ENCODE measurements at regions not wholly inside any gene's neighbourhood (a gene's known extent, or its start where the extent isn't known, plus 50 kb on each side); places are given as distances from the start of the nearest gene placed in this dataset.

DNA sequence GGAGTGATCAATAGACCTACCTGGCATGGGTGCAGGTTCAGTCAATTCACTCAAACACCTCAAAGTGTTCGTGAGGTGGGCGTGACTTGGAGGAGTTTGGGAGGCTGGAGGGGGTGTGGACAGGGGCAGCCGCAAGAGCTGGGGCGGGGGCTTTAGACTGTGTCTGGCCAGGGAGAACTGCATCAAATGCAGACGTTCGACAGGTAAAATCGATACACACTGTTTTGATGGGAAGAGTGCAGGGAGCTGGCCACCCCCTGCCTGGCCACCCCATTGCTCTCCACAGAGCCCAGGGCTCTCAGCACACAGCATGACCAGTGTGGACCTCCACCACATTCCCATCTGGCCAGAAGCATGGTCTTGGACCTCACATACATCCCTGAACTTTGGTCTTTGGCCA is 412.1 kb downstream of the OCA2 start:
- no peak overlapping the region for H3K4me3 Mint-ChIP-seq (ENCODE audit: unreplicated experiment)
- no peaks in the 10 kb centered on the region for H3K9me3 Mint-ChIP-seq (ENCODE audit: unreplicated experiment)
- DNase-seq (ENCODE audit: low spot score): no peak
- no peaks in the 10 kb centered on the region for H3K4me1 Mint-ChIP-seq (ENCODE audit: unreplicated experiment)
- no peak overlapping the region for H3K27ac Mint-ChIP-seq (ENCODE audit: unreplicated experiment)
- peaks cover 1% of the 10 kb centered on the region for H3K27me3 Mint-ChIP-seq (ENCODE audit: unreplicated experiment)
- no peaks in the 10 kb centered on the region for H3K36me3 Mint-ChIP-seq (ENCODE audit: low read depth, unreplicated experiment)
- TF ChIP-seq, protein P1, sequence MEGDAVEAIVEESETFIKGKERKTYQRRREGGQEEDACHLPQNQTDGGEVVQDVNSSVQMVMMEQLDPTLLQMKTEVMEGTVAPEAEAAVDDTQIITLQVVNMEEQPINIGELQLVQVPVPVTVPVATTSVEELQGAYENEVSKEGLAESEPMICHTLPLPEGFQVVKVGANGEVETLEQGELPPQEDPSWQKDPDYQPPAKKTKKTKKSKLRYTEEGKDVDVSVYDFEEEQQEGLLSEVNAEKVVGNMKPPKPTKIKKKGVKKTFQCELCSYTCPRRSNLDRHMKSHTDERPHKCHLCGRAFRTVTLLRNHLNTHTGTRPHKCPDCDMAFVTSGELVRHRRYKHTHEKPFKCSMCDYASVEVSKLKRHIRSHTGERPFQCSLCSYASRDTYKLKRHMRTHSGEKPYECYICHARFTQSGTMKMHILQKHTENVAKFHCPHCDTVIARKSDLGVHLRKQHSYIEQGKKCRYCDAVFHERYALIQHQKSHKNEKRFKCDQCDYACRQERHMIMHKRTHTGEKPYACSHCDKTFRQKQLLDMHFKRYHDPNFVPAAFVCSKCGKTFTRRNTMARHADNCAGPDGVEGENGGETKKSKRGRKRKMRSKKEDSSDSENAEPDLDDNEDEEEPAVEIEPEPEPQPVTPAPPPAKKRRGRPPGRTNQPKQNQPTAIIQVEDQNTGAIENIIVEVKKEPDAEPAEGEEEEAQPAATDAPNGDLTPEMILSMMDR (IDR thresholded peaks at IDR 0.05; ENCODE audit: unreplicated experiment): no peak

DNA sequence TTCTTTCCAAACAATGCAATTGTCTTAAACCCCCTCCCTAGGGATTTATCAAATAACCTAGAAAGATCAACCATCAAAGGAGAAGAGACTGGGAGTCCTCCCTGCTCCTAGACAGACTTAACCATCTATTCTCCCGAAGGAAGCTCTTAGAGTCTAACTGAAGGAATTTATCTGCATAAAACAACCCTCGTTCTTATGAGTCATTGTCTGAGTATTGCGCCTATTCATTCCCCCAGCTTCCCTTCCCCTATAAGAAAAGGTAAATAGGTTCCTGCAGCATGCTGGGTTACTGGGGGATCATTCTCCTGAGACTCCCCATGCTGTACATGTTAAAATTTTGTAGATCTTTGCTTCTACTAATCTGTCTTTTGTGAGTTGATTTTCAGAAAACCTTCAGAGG is 412.7 kb downstream of the OCA2 start:
- Mint-ChIP-seq H3K9me3 (ENCODE audit: unreplicated experiment) (no peaks in the 10 kb centered on the region), H3K4me1 (ENCODE audit: unreplicated experiment) (no peaks in the 10 kb centered on the region), H3K4me3 (ENCODE audit: unreplicated experiment) (no peak overlapping the region), H3K27ac (ENCODE audit: unreplicated experiment) (no peak overlapping the region), H3K36me3 (ENCODE audit: low read depth, unreplicated experiment) (no peaks in the 10 kb centered on the region), H3K27me3 (ENCODE audit: unreplicated experiment) (no peaks in the 10 kb centered on the region)
- no peak for DNase-seq (ENCODE audit: low spot score)
- TF ChIP-seq, protein P1 (IDR thresholded peaks at IDR 0.05; ENCODE audit: unreplicated experiment): no peak

DNA sequence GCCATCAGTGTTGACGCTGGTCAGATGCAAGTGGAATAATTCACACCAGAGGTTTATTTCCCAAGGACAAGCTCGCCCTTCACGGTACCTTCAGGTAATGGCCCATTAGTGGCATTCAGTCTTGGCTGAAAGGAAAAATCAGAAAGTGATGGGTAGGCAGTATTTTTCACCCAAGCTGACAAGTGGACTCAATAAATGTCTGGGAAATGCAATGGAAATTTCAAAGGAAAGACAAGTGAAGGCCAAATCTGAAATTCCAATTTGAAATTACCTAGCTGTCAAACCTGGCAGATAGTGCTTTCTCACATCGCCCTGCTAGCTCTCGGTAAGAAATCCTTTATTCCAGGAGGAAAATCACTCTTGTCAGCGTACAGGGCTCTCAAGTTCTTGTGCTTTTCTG is 413.5 kb downstream of the OCA2 start:
- TF ChIP-seq, protein P1 (IDR thresholded peaks at IDR 0.05; ENCODE audit: unreplicated experiment): no peak
- Mint-ChIP-seq H3K4me3 (ENCODE audit: unreplicated experiment) (no peak overlapping the region), H3K27ac (ENCODE audit: unreplicated experiment) (no peak overlapping the region), H3K27me3 (ENCODE audit: unreplicated experiment) (no peaks in the 10 kb centered on the region), H3K9me3 (ENCODE audit: unreplicated experiment) (no peaks in the 10 kb centered on the region), H3K4me1 (ENCODE audit: unreplicated experiment) (no peaks in the 10 kb centered on the region), H3K36me3 (ENCODE audit: low read depth, unreplicated experiment) (no peaks in the 10 kb centered on the region)
- no peak for DNase-seq (ENCODE audit: low spot score)

DNA sequence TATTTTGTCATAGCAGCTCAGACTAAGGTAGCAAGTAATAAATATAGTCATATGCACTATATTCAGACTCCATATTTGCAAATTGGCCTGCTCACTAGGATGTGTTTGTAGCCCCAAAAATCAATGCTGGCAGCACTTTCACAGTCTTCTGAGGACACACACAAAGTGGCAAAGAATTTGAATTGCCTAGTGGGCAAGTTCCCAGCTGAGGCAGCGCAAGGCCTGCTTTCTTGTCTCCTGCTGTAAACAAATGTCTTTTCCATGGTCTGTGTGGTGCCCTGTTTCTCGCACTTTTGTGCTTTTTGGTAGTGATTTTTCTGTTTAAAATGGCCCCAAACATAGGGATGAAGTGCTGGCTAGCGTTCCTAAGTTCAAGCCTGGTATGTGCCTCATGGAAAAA is 416.0 kb downstream of the OCA2 start:
- no peaks in the 10 kb centered on the region for H3K4me1 Mint-ChIP-seq (ENCODE audit: unreplicated experiment)
- no peak overlapping the region for H3K27ac Mint-ChIP-seq (ENCODE audit: unreplicated experiment)
- H3K9me3 Mint-ChIP-seq (ENCODE audit: unreplicated experiment): no peaks in the 10 kb centered on the region
- DNase-seq (ENCODE audit: low spot score): no peak
- H3K4me3 Mint-ChIP-seq (ENCODE audit: unreplicated experiment): no peak overlapping the region
- peaks cover 3% of the 10 kb centered on the region for H3K27me3 Mint-ChIP-seq (ENCODE audit: unreplicated experiment)
- H3K36me3 Mint-ChIP-seq (ENCODE audit: low read depth, unreplicated experiment): no peaks in the 10 kb centered on the region
- TF ChIP-seq, protein P1 (IDR thresholded peaks at IDR 0.05; ENCODE audit: unreplicated experiment): no peak

DNA sequence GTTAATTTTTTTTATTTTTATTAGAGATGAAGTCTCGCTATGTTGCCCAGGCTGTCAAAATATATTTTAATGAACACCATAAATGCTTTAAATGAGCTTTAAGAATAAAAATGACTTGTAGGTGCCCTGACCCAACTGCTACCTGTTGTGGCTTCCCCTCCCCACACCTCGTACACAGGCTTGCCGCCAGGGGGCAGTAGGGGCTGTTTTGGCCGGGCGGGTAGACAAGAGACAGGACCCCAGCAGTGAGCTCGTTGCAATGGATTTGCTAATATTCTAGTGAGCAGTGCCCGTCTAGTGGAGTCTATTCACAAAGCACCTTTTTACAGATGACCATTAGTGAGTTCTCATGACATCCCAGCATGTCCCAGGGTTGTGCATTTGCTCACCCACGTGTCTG is 418.1 kb downstream of the OCA2 start:
- no peak overlapping the region for H3K4me3 Mint-ChIP-seq (ENCODE audit: unreplicated experiment)
- H3K36me3 Mint-ChIP-seq (ENCODE audit: low read depth, unreplicated experiment): no peaks in the 10 kb centered on the region
- peaks cover 3% of the 10 kb centered on the region for H3K27me3 Mint-ChIP-seq (ENCODE audit: unreplicated experiment)
- TF ChIP-seq, protein P1 (IDR thresholded peaks at IDR 0.05; ENCODE audit: unreplicated experiment): no peak
- no peaks in the 10 kb centered on the region for H3K4me1 Mint-ChIP-seq (ENCODE audit: unreplicated experiment)
- no peaks in the 10 kb centered on the region for H3K9me3 Mint-ChIP-seq (ENCODE audit: unreplicated experiment)
- DNase-seq (ENCODE audit: low spot score): no peak
- H3K27ac Mint-ChIP-seq (ENCODE audit: unreplicated experiment): no peak overlapping the region
